ENCODE measurements at regions not wholly inside any gene's neighbourhood (a gene's known extent, or its start where the extent isn't known, plus 50 kb on each side); places are given as distances from the start of the nearest gene placed in this dataset.

GRCh38 chr1:199040076-199040905, 401.5 kb downstream of the PTPRC start:
- no peak for TF ChIP-seq CTCF (IDR thresholded peaks at IDR 0.05)
- Mint-ChIP-seq H3K4me3 (ENCODE audit: unreplicated experiment) (no peak overlapping the region), H3K36me3 (ENCODE audit: unreplicated experiment) (no peaks in the 10 kb centered on the region), H3K4me1 (ENCODE audit: unreplicated experiment) (peaks cover 6% of the 10 kb centered on the region), H3K27me3 (ENCODE audit: unreplicated experiment) (no peaks in the 10 kb centered on the region), H3K27ac (ENCODE audit: unreplicated experiment) (no peak overlapping the region), H3K9me3 (ENCODE audit: unreplicated experiment) (no peaks in the 10 kb centered on the region)
- no peak for DNase-seq (ENCODE audit: extremely low spot score, unreplicated experiment)

GRCh38 chr1:199041173-199041914, 402.5 kb downstream of the PTPRC start:
- Mint-ChIP-seq H3K27me3 (ENCODE audit: unreplicated experiment) (no peaks in the 10 kb centered on the region), H3K36me3 (ENCODE audit: unreplicated experiment) (no peaks in the 10 kb centered on the region), H3K9me3 (ENCODE audit: unreplicated experiment) (no peaks in the 10 kb centered on the region), H3K27ac (ENCODE audit: unreplicated experiment) (no peak overlapping the region), H3K4me1 (ENCODE audit: unreplicated experiment) (peaks cover 6% of the 10 kb centered on the region), H3K4me3 (ENCODE audit: unreplicated experiment) (no peak overlapping the region)
- no peak for TF ChIP-seq CTCF (IDR thresholded peaks at IDR 0.05)
- DNase-seq (ENCODE audit: extremely low spot score, unreplicated experiment) = no peak

- TF ChIP-seq CTCF (IDR thresholded peaks at IDR 0.05) = no peak
- peaks cover 6% of the 10 kb centered on the region for H3K4me1 Mint-ChIP-seq (ENCODE audit: unreplicated experiment)
- no peaks in the 10 kb centered on the region for H3K27me3 Mint-ChIP-seq (ENCODE audit: unreplicated experiment)
Observed at GRCh38 chr1:199042193-199042592, 403.4 kb downstream of the PTPRC start.

GRCh38 chr1:199044191-199044590, 405.4 kb downstream of the PTPRC start:
- Mint-ChIP-seq H3K4me3 (ENCODE audit: unreplicated experiment) (no peak overlapping the region), H3K36me3 (ENCODE audit: unreplicated experiment) (no peaks in the 10 kb centered on the region), H3K27ac (ENCODE audit: unreplicated experiment) (no peak overlapping the region), H3K9me3 (ENCODE audit: unreplicated experiment) (peaks cover 17% of the 10 kb centered on the region), H3K4me1 (ENCODE audit: unreplicated experiment) (peaks cover 6% of the 10 kb centered on the region), H3K27me3 (ENCODE audit: unreplicated experiment) (no peaks in the 10 kb centered on the region)
- no peak for DNase-seq (ENCODE audit: extremely low spot score, unreplicated experiment)
- TF ChIP-seq CTCF (IDR thresholded peaks at IDR 0.05) = no peak

More at GRCh38 chr1:199042193-199042592, 403.4 kb downstream of the PTPRC start:
- Mint-ChIP-seq H3K27ac (ENCODE audit: unreplicated experiment) (no peak overlapping the region), H3K9me3 (ENCODE audit: unreplicated experiment) (no peaks in the 10 kb centered on the region), H3K4me3 (ENCODE audit: unreplicated experiment) (no peak overlapping the region), H3K36me3 (ENCODE audit: unreplicated experiment) (no peaks in the 10 kb centered on the region)
- no peak for DNase-seq (ENCODE audit: extremely low spot score, unreplicated experiment)

GRCh38 chr1:199046618-199047017, 407.8 kb downstream of the PTPRC start:
- Mint-ChIP-seq H3K27ac (ENCODE audit: unreplicated experiment) (no peak overlapping the region), H3K36me3 (ENCODE audit: unreplicated experiment) (no peaks in the 10 kb centered on the region), H3K4me1 (ENCODE audit: unreplicated experiment) (peaks cover 3% of the 10 kb centered on the region), H3K27me3 (ENCODE audit: unreplicated experiment) (no peaks in the 10 kb centered on the region), H3K9me3 (ENCODE audit: unreplicated experiment) (peaks cover 31% of the 10 kb centered on the region), H3K4me3 (ENCODE audit: unreplicated experiment) (no peak overlapping the region)
- no peak for DNase-seq (ENCODE audit: extremely low spot score, unreplicated experiment)
- TF ChIP-seq CTCF (IDR thresholded peaks at IDR 0.05) = no peak
